ENCODE measurements at regions not wholly inside any gene's neighbourhood (a gene's known extent, or its start where the extent isn't known, plus 50 kb on each side); places are given as distances from the start of the nearest gene placed in this dataset.

GRCh38 chr18:32621034-32621433, 150.4 kb upstream of the GAREM1 start:
- no peak for DNase-seq (ENCODE audit: low read depth)

- DNase-seq (ENCODE audit: low read depth) = no peak
Measured at GRCh38 chr18:32618546-32618945, 147.9 kb upstream of the GAREM1 start.

DNA sequence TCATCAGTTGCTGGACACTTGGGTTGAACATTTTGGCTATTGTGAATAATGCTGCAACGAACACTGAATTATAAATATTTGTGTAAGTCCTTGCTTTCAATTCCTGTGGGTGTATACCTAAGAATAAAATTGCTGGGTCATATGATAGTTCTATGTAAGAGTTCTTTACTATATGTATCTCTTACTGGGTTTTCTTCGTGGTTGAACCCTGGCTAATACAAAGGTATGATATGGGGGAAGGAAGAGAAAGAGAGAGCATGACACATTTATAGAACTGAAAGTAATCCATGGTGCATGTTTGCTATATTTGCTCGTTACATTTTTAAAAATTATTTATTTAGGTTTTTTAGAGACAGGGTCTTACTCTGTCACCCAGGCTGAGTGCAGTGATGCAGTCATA, 143.1 kb upstream of the GAREM1 start:
- DNase-seq (ENCODE audit: low read depth) = no peak

GRCh38 chr18:32612651-32613050, 142.0 kb upstream of the GAREM1 start:
- DNase-seq (ENCODE audit: low read depth) = no peak

DNA sequence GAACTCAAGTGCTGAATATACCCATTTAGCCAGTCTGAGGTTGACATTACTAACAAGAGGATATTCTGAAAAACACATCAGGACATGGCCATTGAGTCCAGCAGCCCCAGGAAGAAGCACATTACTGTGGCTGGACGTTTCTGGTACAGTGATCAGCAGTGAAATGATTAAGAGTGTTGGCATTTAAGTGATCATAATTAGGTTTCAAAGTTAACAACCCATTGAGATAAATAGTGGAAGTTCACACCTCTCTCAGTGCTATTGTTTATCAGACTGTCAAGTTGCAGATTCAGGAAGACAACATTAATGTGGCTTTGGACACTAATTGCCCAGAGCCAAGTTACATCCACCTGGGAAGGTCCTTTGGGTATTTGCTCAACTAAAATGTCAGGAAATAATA, 139.5 kb upstream of the GAREM1 start:
- DNase-seq (ENCODE audit: low read depth) = no peak

GRCh38 chr18:32607816-32608215, 137.1 kb upstream of the GAREM1 start:
- no peak for DNase-seq (ENCODE audit: low read depth)

DNA sequence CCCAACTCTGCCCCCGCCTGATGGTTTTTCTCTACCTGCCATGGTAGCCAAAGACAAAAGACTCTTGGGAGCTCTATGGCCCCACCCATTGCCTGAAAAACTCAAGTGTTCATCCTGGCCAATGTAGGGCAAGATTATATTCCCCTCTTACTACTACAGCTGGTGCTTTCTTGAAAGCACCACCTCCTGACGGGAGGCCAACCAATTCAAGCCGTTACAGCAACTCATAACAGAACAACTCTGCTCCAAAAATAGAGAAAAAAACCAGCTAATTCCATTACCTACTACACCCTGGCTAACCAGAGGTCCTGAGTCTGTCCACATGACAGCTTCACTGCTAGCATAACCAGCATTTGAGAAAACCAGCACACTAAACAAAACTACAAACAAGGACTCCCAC, 127.5 kb upstream of the GAREM1 start:
- DNase-seq (ENCODE audit: low read depth) = no peak

GRCh38 chr18:32596501-32596900, 125.8 kb upstream of the GAREM1 start:
- DNase-seq (ENCODE audit: low read depth) = no peak

- DNase-seq (ENCODE audit: low read depth) = no peak
Measured at GRCh38 chr18:32595832-32596231, 125.2 kb upstream of the GAREM1 start.

DNA sequence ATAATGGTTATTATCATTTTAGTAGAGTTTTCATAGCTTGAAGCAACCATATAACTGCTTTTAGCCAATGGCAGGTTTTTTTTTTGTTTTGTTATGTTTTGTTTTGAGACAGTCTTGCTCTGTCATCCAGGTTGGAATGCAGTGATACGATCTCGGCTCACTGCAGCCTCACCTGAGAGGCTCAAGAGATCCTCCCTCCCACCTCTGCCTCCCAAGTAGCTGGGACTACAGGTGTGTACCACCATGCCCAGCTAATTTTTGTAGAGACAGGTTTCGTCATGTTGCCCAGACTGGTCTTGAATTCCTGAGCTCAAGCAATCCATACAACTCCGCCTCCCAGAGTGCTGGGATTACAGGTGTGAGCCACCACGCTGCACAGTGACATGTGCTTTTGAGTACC, 117.5 kb upstream of the GAREM1 start:
- no peak for DNase-seq (ENCODE audit: low read depth)

DNA sequence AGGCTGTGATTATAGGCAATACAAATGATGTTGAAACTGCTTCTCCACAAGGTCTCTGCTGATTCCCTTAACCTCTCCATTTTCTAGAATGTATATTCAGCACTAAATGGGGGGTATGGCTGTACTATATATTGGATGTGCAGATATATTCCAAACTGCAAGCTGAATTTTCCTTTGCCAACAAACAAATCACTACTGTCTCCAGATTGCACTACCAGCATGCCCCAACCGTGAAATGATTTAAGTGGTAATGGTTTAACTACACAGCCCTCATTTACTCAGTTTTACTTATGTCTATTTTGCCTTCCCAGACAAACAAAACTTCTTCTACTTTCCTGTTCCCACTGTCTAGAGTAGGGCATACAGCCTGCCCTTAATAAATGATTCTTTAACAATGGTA, 112.7 kb upstream of the GAREM1 start:
- DNase-seq (ENCODE audit: low read depth) = no peak

DNA sequence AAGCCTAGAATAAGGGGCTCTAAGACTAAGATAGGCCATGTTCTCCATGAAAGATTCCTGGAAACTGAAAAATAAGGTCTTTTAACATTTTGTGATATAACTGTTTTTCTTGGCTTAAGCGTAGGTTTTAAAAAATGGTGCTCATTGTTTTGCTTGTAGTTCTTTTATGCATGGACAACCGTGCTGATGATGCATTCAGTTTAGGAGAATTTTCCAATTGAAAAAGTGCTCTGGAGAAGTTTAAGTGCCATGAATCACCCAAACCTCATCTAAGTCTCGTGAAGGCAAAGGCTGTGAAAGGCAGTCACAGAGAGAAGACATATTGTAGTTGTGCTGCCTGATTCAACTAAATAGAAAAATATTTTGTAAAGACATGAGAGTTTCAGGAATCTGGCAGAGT, 111.8 kb upstream of the GAREM1 start:
- no peak for DNase-seq (ENCODE audit: low read depth)

DNA sequence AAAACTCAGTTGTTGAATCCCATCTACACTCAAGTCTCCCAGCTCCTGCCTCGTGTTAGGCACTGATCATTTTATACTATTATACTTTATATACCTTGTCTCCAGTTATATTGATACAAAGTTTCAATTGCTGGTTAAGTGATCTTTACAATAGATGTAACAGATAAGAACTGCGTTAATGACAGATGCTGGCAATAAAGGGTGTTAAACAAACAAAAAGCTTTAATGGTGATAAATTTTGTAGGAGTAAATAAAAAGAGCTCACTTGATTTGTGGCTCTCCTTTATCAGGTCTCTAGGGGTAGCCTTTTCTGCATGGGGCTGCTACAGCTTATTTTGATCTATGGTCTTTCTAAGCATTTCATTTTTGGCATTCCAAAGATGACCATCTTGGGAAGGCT, 106.9 kb upstream of the GAREM1 start:
- DNase-seq (ENCODE audit: low read depth) = no peak

DNA sequence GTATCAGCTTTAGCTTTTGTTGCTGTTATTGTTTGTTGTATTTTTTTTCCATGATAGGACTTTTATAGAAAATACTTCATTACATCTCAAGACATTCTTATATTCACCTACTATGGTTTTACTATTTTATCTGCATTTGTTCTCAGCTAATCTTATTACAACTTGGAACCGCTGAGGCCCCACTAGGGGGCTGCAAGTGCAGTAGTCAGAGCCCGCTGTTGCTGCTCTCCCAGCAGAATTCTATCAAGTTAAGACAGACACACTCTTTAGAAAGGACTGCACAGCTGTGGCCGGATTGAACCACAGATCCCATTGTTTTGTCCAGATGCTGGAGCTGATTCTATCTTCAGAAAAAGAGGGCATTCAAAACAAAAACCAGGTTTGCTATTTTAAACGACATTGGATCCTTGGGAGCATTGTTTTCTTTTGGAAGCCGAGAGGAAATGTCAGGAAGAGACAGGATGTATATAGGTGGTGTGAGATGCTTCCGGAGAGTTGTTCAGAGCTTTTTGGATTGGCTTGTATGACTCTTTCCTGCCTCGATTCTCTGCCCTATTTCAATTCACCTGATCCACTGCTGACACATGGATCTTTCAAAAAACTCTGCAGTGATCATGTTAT, 105.7 kb upstream of the GAREM1 start:
- no peak for DNase-seq (ENCODE audit: low read depth)

GRCh38 chr18:32566960-32567359, 96.3 kb upstream of the GAREM1 start:
- DNase-seq (ENCODE audit: low read depth) = no peak

GRCh38 chr18:32553640-32554365, 83.1 kb upstream of the GAREM1 start:
- no peak for DNase-seq (ENCODE audit: low read depth)

GRCh38 chr18:32553174-32553573, 82.5 kb upstream of the GAREM1 start:
- DNase-seq (ENCODE audit: low read depth) = no peak

DNA sequence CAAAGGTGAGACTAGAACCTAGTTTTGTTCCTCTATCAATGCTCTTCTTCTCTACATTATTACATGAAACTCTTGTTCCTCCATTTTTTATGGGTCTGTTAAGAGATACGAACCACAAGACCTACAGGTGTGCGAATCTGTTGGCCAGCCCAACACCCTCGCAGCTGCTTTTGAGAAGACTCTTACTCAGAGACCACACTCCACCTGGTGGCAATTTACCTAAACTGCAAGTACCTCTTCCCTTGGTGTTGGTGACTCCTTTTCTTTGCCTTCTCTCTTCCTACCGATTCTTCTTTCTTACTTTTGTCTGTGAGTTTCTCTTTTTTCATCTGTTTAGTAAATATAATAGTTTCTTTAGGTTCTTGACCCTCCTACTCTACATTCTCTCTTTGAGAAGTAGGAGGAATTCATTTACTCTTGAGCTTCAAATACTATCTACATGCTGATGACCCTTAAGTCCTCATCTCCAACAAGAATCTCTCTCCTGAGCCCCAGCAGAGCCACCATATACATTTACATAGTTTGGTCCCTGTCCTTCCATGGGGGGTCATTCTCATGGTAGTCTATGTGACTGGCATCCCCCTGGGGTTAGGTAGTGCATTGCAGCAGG, 81.8 kb upstream of the GAREM1 start:
- no peak for DNase-seq (ENCODE audit: low read depth)

DNA sequence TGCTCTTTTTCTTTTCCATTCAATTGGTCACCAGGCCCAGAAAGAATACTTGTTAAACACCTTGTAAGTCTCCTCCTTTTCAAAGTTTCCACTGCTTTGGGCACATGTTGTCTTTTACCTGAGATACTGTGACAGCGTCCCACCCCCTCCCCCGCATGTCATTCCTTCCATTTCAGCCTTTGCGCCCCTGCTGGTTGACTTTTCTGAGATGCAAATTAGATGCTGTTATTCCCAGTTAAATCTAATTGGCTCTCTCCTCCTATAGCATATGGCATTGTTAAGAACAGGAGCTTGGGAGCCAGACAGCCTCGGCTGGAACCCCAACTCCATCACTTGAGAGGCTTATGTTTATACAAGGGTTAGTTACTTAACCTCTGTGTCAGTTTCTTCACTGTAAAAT, 80.3 kb upstream of the GAREM1 start:
- DNase-seq (ENCODE audit: low read depth) = no peak

DNA sequence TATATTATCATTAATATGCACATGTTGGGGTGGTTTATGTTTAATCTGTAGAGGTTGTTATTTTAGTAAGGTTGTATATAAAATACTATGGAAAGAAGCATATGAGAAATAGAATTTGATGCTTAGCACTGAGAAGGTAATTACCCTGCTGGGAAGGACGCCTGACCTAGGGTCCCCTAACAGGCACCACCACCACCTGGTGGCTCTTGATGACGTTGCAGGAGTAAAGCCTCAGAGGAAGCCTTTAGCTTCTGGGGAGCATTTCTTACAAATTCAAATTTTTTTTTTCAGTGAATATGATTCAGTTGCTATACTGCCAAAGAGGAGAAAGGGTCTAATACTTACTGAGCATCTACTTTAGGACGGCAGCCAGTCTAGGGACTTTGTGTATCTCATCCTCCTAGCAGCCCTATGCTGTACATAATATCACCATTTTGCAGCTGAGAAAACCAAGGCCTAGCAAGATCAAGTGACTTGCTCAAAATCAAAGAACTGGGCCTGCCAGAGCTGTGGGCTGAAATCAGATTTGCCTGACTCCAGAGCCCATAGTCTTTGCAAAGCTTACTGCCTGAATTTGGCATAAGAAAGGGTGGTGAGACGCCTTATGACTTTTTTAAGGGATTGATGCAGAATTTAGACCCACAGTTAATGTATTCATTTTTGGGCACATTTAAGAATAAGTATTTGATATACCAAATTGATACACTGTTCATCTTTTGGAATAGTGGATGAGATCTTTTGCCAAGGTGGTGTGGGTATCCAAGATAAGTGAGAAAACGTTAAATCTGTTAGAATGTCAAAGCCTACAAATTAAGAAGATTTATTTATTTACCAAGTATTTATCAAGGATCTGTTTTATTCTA, 78.8 kb upstream of the GAREM1 start:
- peak; percentile 1 for DNase-seq (ENCODE audit: low read depth)

DNA sequence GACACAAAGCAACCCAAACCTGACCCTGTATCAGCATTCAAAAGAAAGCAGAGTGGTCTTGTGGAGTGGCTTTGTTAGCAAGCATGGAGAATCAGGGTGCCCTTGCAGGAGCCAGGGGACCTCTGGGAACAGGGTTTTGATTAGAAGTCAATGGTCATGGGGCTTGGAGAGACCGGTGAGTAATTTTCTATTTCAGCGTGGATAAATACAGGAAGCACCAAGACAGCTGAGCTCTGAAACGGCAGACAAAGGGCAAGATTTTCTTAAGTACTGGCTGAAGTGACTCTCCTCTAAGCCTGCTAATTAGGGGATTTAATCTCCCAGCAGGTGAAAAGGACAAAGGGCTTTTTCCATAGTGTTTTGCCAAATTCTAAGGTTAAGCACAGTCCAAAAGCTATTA, 78.0 kb upstream of the GAREM1 start:
- DNase-seq (ENCODE audit: low read depth) = no peak

DNA sequence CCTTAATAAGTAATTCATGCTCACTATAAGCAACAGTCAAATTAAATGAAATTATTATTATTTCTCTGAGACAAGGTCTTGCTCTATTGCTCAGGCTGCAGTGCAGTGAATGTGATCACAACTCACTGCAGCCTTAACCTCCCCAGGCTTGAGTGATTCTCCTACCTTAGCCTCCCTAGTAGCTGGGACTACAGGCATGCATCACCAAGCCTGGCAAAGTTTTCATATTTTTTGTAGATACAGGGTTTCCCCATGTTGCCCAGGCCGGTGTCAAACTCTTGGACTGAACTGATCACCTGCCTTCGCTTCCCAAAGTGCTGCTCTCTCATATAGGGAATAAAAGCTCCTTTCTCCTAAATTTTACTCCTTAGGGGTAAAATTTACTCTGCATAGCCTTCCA, 74.9 kb upstream of the GAREM1 start:
- no peak for DNase-seq (ENCODE audit: low read depth)

- no peak for DNase-seq (ENCODE audit: low read depth)
Measured at GRCh38 chr18:32544088-32544487, 73.4 kb upstream of the GAREM1 start.
